NT2/D1 (cell line): ENCODE measurements at regions not wholly inside any gene's neighbourhood (a gene's known extent, or its start where the extent isn't known, plus 50 kb on each side); places are given as distances from the start of the nearest gene placed in this dataset.

Experiments used
- SUZ12 ChIP-seq: IDR thresholded peaks from 2 replicates; pipeline ENCODE4 v1.6.1; 2011; ENCODE audit not compliant: insufficient read length, insufficient read depth; ENCODE audit errors: extremely low read depth
- YY1 ChIP-seq: IDR thresholded peaks from 2 replicates; pipeline ENCODE4 v1.6.1; 2011; ENCODE audit not compliant: insufficient read length, insufficient read depth
- ZNF274 ChIP-seq: IDR thresholded peaks from 2 replicates; pipeline ENCODE4 v1.6.1; 2011; ENCODE audit warnings: mild to moderate bottlenecking, low read depth, low read length

DNA sequence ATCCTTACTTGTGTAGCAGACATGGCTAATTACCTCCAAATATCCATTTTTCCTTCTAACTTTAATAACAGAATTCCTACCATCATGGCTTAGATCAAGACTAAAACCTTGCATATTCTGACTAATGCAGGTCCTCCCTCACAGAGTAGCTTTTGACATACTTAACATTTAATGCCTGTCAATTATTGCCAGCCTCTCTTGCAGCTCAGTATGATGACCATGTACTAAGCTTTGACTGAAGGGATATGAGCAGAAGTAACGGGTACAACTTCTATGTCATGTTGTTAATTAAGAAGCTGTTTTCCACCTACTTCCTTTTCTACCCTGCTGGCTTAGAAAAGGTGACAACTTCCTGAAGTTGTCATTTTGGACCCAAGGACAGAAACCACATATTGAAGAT, 533.4 kb downstream of the PSAT1 start:
- TF ChIP-seq ZNF274 (no peak), YY1 (no peak), SUZ12 (no peak)
